MM.1S (cell line): ENCODE measurements at regions not wholly inside any gene's neighbourhood (a gene's known extent, or its start where the extent isn't known, plus 50 kb on each side); places are given as distances from the start of the nearest gene placed in this dataset.

Experiments
- CTCF ChIP-seq: fragments of 300-600 bp; sonication (generic); IDR thresholded peaks from 2 replicates; pipeline ENCODE4 v1.5.1; 2016; ENCODE audit warnings: antibody characterized with exemption, low read length, mixed read lengths
- EZH2 ChIP-seq: fragments of 300-600 bp; sonication (generic); optimal IDR thresholded peaks from 2 replicates; pipeline ENCODE3; 2017; ENCODE audit warnings: low read depth, mild to moderate bottlenecking, antibody characterized with exemption, low read length, mixed read lengths
- EZH2phosphoT487 ChIP-seq: fragments of 300-600 bp; sonication (generic); IDR thresholded peaks from 2 replicates; pipeline ENCODE4 v1.6.1; 2018; ENCODE audit warnings: antibody characterized with exemption, low read length

GRCh38 chr2:9127316-9127715 lies 79.3 kb upstream of the ASAP2 start:
- TF ChIP-seq CTCF (no peak), EZH2phosphoT487 (no peak), EZH2 (no peak)
